ENCODE measurements at regions not wholly inside any gene's neighbourhood (a gene's known extent, or its start where the extent isn't known, plus 50 kb on each side); places are given as distances from the start of the nearest gene placed in this dataset.

DNA sequence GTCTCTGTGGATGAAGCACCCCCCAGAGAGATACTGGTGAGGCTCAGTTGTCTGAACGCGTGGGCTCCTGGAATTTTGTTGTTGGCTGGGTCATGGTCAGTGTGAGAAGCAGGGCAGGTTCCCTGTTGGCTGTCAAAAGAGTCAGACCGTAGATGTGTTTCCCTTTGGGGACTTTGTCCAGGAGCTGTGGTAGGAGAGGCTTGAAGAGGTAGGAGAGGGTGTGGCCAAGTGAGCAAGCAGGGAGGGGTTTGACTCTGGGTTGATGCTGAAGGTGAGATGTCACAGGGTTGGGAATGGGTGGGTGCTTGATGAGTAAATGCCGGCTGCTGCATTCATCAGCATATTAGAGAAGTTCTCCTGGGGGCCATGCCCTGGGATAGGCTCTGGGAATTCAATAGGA, 803.2 kb downstream of the TBC1D22A start:
- no peak for DNase-seq
- Histone ChIP-seq H3K4me3 (ENCODE audit: insufficient read depth, low read depth, low read length) (no peak overlapping the region), H3K36me3 (replicated peaks; ENCODE audit: control insufficient read depth, insufficient read depth, low read length) (no peaks in the 10 kb centered on the region), H3K27me3 (ENCODE audit: control insufficient read depth, insufficient read depth, low read length) (no peaks in the 10 kb centered on the region)

DNA sequence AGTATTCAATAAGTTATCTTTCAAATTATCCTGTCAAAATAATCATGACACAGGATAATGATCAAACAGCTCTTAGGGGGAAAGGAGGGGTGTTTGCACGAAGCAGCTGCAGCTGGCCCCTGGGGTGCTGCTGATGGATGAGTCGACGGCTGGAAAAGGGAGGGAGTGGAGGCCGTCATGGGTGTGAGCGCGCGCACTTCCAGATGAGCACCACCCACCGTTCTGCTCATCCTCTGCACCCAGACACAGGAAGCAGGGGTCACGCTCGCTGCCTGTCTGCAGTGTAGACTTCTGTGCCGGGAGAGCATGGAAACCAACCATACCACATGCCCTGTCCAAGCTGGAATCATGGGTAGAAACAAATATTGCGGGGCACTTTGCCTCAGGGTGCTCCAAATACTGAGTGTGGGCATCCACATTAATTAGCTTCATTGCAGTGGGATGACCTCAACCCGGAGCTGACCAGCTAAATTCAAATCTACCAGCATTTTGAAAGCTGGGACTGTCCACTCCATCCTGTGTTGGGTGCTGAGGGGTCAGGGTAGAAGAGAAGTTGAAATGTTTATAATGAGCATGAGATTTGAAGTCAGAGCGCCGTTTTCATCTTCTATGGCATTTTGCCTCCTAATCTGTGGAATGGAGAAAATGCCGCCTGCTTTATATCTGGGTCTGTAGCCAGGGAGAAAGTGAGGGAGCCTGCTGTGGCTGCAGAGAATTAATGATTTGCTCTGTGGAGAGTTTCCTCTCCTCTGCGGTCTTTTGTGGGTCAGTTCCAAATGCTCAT, 802.4 kb downstream of the TBC1D22A start:
- H3K4me3 ChIP-seq (ENCODE audit: insufficient read depth, low read depth, low read length) = no peak overlapping the region
- DNase-seq = no peak
- H3K36me3 ChIP-seq (replicated peaks; ENCODE audit: control insufficient read depth, insufficient read depth, low read length) = no peaks in the 10 kb centered on the region
- no peaks in the 10 kb centered on the region for H3K27me3 ChIP-seq (ENCODE audit: control insufficient read depth, insufficient read depth, low read length)

DNA sequence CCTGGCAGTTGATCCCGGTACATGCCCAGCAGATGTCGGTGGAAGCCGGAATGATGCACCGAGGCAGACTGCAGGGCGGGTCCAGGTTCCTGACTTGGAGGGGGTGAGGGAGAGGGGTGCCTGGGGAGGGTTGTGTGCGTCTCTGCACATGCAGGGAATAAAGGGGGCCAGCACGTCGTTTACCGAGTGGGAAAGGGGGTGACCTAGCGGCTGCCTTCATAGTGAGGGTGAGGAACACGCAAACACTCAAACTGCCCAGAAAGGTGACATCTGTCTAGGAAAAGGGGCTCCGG, 801.7 kb downstream of the TBC1D22A start:
- no peak for DNase-seq
- no peak overlapping the region for H3K4me3 ChIP-seq (ENCODE audit: insufficient read depth, low read depth, low read length)
- H3K27me3 ChIP-seq (ENCODE audit: control insufficient read depth, insufficient read depth, low read length) = no peaks in the 10 kb centered on the region
- H3K36me3 ChIP-seq (replicated peaks; ENCODE audit: control insufficient read depth, insufficient read depth, low read length) = no peaks in the 10 kb centered on the region

DNA sequence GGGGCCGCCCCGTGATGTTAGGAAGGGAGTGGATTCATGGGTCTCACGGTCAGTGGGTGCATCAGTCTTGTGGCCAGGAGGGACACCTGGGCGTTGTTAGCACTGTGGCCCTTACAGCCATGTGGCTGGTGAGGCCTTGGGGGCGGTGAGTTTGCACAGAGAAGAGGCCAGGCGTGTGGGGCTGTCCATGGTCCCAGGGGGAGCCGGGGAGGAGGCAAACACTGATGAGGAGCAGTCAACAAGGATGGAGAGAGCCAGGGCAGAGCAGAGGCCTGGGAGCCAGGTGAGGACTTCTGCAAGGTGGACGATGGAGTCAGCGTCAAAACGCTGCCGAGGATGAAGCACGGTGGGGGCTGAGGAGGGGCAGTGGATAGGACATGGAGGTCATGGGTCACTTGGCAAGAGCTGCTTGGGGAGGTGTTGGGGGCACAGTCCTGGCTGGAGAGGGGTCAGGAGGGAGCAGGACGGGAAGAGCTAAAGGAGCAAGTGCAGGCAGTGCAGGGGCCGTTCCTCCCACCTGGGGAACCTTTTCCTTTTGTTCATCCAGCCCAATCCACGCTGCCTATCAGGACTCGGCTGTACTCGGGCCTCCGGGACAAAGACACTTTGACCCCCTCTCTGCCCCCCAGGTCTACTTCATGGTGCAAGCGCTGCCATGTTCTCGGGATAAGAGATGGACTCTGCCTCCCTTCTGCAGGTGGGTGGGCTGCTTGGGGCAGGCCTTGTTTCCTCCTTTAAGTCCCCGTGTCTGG, 801.1 kb downstream of the TBC1D22A start:
- H3K27me3 ChIP-seq (ENCODE audit: control insufficient read depth, insufficient read depth, low read length) = no peaks in the 10 kb centered on the region
- DNase-seq = no peak
- no peaks in the 10 kb centered on the region for H3K36me3 ChIP-seq (replicated peaks; ENCODE audit: control insufficient read depth, insufficient read depth, low read length)
- H3K4me3 ChIP-seq (ENCODE audit: insufficient read depth, low read depth, low read length) = no peak overlapping the region

DNA sequence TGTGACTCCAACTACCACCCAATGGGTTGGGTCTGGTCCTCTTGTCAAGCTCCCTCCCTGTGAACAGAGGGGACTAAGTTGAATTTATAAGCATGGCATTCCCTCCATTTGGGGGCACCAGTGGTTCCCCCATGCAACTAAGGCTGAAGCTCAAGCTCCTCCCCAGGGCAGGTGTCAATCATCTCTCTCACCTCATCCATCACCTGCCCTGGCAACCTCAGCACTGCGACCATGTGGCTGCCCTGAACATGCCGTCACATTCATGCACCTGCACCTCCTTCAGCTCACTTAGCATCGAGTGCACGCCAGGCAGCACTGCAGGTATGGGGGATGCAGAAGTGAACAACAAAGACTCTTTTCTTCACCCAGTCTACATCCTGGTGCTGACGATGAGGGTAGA, 799.3 kb downstream of the TBC1D22A start:
- Histone ChIP-seq H3K27me3 (ENCODE audit: control insufficient read depth, insufficient read depth, low read length) (no peaks in the 10 kb centered on the region), H3K4me3 (ENCODE audit: insufficient read depth, low read depth, low read length) (no peak overlapping the region), H3K36me3 (replicated peaks; ENCODE audit: control insufficient read depth, insufficient read depth, low read length) (no peaks in the 10 kb centered on the region)
- no peak for DNase-seq

DNA sequence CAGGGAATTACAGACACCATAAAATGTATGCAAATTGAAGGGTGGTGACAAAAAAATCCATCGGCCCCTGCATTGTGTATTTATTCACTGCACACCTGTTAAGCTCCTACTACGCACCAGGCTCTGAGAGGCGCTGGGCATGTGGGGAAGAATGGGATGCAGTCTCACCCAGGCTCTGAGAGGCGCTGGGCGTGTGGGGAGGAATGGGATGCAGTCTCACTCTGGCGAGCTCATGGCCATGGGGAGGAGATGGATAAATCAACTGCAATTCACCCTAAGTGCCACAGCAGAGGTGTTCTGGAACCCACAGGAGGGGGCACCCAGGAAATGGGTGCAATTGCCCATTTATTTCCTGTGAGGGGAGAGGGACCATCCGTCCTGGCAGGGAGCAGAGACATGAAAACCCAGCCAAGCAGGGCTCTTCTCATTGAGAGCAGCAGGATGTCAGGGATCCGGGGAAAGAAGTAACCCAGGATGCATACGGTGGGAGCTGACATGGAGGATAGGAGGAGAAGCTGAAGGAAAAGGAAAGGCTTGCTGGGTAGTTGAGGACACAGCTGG, 798.7 kb downstream of the TBC1D22A start:
- no peak overlapping the region for H3K4me3 ChIP-seq (ENCODE audit: insufficient read depth, low read depth, low read length)
- H3K27me3 ChIP-seq (ENCODE audit: control insufficient read depth, insufficient read depth, low read length) = no peaks in the 10 kb centered on the region
- DNase-seq = no peak

DNA sequence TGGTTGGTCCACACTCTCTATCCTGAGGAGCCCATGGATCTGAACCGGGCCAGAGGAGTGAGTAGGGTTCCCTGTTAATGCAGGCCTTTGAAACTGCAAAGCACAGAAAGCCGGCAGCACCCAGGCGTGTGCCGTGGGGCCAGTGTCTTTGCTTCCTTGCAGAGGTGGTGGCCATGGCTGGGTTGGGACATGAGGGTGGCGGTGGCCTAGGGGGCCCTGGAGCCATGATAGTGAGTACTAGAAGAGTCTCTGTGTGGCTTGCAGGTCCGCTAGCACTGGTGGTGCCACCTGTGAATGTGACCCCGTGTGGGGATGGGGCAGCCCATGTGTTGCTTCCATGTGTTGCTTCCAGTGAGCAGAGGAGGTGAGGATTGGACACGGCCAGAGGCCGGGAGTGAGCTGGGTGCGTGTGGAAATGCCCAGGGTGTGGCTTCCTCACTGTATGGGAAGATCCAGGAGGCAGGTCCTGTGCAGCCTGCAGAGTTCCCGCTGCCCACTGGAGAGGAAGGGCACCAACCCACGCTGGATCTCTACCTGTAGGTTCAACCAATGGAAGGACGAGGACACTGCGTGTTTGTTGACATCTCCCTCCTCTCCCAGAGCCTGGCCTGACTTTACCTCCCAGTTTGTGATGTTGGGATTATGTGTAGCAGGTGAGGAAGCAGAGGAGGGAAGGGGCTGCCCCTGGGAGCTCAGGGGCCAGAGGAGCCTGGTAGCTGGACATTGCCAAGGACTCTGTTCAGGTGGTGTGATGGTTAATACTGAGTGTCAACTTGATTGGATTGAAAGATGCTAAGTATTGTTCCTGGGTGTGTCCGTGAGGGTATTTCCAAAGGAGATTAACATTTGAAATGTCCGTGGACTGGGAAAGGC, 796.6 kb downstream of the TBC1D22A start:
- no peaks in the 10 kb centered on the region for H3K36me3 ChIP-seq (replicated peaks; ENCODE audit: control insufficient read depth, insufficient read depth, low read length)
- no peak overlapping the region for H3K4me3 ChIP-seq (ENCODE audit: insufficient read depth, low read depth, low read length)
- DNase-seq = no peak
- no peaks in the 10 kb centered on the region for H3K27me3 ChIP-seq (ENCODE audit: control insufficient read depth, insufficient read depth, low read length)

More for the DNA sequence above, 798.7 kb downstream of the TBC1D22A start:
- H3K36me3 ChIP-seq (replicated peaks; ENCODE audit: control insufficient read depth, insufficient read depth, low read length) = no peaks in the 10 kb centered on the region

DNA sequence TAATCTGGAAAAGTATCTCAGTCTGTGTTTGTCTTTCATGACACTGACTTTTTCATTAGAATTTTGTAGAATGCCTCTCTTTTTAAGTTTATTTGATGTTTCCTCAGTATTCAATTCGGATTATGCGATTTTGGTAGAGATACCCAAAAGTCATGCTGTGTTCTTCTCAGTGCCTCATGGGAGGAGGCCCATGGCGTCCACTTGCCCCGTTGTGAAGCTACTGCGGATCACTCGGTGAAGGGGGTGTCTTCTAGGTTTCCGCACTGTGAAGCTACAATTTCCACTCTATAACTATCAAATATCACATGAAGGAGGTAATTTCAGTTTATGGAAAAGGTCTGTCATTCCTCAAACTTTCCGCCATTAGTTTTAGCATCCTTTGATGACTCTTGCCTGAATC, 794.0 kb downstream of the TBC1D22A start:
- Histone ChIP-seq H3K36me3 (replicated peaks; ENCODE audit: control insufficient read depth, insufficient read depth, low read length) (no peaks in the 10 kb centered on the region), H3K4me3 (ENCODE audit: insufficient read depth, low read depth, low read length) (no peak overlapping the region), H3K27me3 (ENCODE audit: control insufficient read depth, insufficient read depth, low read length) (no peaks in the 10 kb centered on the region)
- DNase-seq = no peak

DNA sequence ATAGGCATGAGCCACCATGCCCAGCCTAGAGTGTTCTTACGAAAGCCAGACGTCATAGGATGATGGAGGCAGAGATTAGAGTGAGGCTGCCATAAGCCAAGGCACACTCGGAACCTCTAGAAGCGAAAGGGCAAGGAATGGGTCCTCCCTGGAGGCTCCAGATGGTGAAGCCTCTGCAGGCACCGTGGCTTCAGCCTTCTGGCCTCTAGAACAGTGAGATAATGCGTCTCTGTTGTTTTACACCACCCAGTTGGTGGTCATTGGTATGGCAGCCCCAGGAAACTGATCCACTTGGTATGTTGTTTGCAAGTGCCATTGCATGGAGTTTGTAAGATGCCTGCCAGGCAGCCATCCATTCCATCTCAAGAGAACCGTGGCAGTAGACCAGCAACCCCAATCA, 791.0 kb downstream of the TBC1D22A start:
- Histone ChIP-seq H3K36me3 (replicated peaks; ENCODE audit: control insufficient read depth, insufficient read depth, low read length) (no peaks in the 10 kb centered on the region), H3K27me3 (ENCODE audit: control insufficient read depth, insufficient read depth, low read length) (no peaks in the 10 kb centered on the region), H3K4me3 (ENCODE audit: insufficient read depth, low read depth, low read length) (no peak overlapping the region)
- no peak for DNase-seq

DNA sequence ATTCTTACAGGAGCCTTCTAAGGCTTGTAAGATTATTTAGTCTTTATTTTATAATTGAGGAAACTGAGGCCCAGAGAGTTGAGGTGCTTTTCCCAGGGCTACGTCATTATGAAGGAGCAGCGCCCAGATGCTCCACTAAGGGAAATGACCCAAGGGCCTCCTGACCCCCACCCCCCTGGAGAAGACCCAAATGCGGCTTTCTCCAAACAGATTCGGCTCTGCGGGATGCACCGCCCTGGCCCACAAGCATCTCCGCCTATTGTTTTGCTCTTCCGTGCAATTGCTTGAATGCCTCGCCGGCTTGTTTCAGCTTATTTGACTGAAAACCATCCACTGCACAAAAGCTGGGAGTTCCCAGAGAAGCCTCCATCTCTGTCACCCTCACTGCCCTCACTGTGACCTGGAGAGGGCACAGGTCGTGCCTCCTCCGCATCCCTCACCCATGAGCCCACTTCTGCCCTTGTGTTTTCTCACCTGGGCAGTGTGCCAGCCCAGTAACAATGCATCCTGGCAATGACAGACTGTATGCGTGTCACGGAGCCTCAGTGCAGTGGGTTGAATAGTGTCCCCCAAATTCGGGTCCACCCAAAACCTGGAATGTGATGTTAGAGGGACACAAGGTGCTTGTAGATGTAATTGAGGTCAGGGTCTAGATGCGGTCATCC, 790.2 kb downstream of the TBC1D22A start:
- DNase-seq = no peak
- Histone ChIP-seq H3K27me3 (ENCODE audit: control insufficient read depth, insufficient read depth, low read length) (no peaks in the 10 kb centered on the region), H3K36me3 (replicated peaks; ENCODE audit: control insufficient read depth, insufficient read depth, low read length) (no peaks in the 10 kb centered on the region), H3K4me3 (ENCODE audit: insufficient read depth, low read depth, low read length) (no peak overlapping the region)

DNA sequence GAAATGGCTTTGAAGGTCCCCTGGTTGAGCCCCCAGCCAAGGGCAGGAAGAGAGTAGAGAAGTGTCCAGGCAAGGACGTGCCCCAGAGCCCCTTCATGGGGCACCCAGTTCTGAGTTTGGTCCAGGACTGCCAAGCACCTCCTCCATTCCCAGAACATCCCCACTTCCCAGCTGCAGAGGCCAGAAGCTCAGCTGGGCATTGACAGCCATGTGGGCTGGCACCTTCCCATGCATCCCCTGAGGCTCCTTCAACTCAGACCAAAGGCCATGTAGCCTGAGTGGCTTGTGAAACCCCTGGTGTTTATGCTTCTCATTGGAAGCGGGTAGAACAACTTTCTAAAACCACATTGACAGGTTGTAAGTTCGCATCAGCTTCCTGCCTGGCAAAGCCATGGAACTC, 789.6 kb downstream of the TBC1D22A start:
- H3K4me3 ChIP-seq (ENCODE audit: insufficient read depth, low read depth, low read length) = no peak overlapping the region
- no peaks in the 10 kb centered on the region for H3K27me3 ChIP-seq (ENCODE audit: control insufficient read depth, insufficient read depth, low read length)
- H3K36me3 ChIP-seq (replicated peaks; ENCODE audit: control insufficient read depth, insufficient read depth, low read length) = no peaks in the 10 kb centered on the region
- DNase-seq = no peak

DNA sequence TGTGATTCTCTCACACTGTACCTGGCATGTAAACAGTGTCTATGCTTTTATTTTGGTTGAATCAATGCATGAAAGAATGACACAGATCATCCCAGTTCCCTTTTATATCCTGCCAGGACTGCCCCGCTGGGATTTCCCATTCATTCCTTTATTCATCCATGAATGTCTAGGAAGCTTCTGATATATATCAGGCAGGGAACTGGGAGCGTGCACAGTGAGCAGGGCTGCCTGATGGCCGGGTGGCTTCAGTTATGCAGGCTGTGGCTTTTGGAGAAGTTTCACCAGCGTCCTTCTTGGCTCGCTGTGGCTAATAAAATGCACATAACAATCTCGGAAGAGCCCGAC, 789.0 kb downstream of the TBC1D22A start:
- Histone ChIP-seq H3K4me3 (ENCODE audit: insufficient read depth, low read depth, low read length) (no peak overlapping the region), H3K36me3 (replicated peaks; ENCODE audit: control insufficient read depth, insufficient read depth, low read length) (no peaks in the 10 kb centered on the region), H3K27me3 (ENCODE audit: control insufficient read depth, insufficient read depth, low read length) (no peaks in the 10 kb centered on the region)
- DNase-seq = no peak

DNA sequence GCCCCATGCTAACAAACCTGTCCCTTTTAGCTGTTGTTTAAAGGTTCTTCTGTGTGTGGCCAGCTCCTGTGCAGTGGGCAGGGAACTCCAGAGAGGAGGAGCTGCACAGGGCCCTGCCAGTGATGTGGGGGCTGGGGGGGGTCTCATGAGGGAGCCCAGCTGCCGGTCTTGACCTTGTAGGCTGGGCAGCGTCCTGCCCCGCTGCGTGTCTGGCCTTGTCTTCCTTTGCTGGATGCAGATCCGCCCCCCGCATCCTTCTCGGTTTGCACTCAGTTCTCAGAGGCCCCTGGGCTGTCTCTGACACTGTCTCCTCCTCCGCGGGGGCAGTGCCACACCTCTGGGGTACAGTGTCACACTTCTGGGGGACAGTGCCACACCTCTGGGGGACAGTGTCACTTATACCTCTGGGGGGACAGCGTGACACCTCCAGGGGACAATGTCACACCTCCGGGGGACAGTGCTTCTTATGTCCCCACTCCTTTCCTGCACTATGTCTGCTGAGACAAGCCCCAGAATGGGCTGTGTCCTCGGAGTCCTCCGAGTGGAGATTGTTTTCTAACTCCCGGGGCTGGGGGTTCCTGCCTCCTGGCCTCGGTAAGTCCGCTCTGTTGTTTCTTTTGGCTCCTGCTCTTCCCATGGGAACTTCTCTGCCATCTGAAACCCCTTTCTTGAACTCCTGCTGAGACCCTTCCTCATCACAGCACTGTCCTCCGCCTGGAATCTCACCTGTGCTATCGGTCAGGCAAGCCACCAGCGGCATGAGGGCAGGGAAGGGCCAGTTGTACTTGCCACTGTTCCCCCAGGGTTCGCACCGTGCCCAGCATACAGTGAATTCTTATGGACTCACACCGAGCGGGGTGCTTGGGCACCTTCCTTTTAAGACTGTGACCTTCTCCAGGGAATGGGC, 788.3 kb downstream of the TBC1D22A start:
- Histone ChIP-seq H3K36me3 (replicated peaks; ENCODE audit: control insufficient read depth, insufficient read depth, low read length) (no peaks in the 10 kb centered on the region), H3K27me3 (ENCODE audit: control insufficient read depth, insufficient read depth, low read length) (no peaks in the 10 kb centered on the region), H3K4me3 (ENCODE audit: insufficient read depth, low read depth, low read length) (no peak overlapping the region)
- no peak for DNase-seq

All from H7 (cell line).